SHP77 treated with DMSO at 0.1 percent for 48 hours (cell line): ENCODE measurements at regions not wholly inside any gene's neighbourhood (a gene's known extent, or its start where the extent isn't known, plus 50 kb on each side); places are given as distances from the start of the nearest gene placed in this dataset.
"Not testable (repeated sequence)": the region's sequence is repeated elsewhere in the genome, so short reads cannot be mapped to it uniquely, and the experiment has no call there.

Experiments used
- DNase-seq: peaks from one replicate; lab custom pipeline; 2025; lab: John Stamatoyannopoulos, UW

- DNase-seq: no peak
These were observed 878.2 kb upstream of the MBL2 start for GRCh38 chr10:53650794-53651193.

- DNase-seq: not testable (repeated sequence)
These were observed 874.6 kb upstream of the MBL2 start for GRCh38 chr10:53647221-53647620.

GRCh38 chr10:53646525-53646924 is 873.9 kb upstream of the MBL2 start:
- DNase-seq: no peak

- no peak for DNase-seq
These were observed 873.4 kb upstream of the MBL2 start for GRCh38 chr10:53645951-53646350.

- DNase-seq: no peak
These were observed 865.4 kb upstream of the MBL2 start for GRCh38 chr10:53638006-53638405.

GRCh38 chr10:53624722-53625121 is 852.1 kb upstream of the MBL2 start:
- DNase-seq: no peak

- DNase-seq: no peak
These were observed 849.6 kb upstream of the MBL2 start for GRCh38 chr10:53622201-53622600.

- no peak for DNase-seq
These were observed 847.1 kb upstream of the MBL2 start for GRCh38 chr10:53619671-53620070.

- DNase-seq: no peak
These were observed 835.1 kb upstream of the MBL2 start for GRCh38 chr10:53607691-53608090.

- DNase-seq: no peak
These were observed 834.4 kb upstream of the MBL2 start for GRCh38 chr10:53606981-53607380.

- no peak for DNase-seq
These were observed 828.8 kb upstream of the MBL2 start for GRCh38 chr10:53601260-53601875.

- DNase-seq: no peak
These were observed 826.3 kb upstream of the MBL2 start for GRCh38 chr10:53598914-53599313.

- DNase-seq: no peak
These were observed 825.3 kb upstream of the MBL2 start for GRCh38 chr10:53597835-53598251.

GRCh38 chr10:53580465-53580864 is 807.9 kb upstream of the MBL2 start:
- DNase-seq: no peak

- no peak for DNase-seq
These were observed 807.2 kb upstream of the MBL2 start for GRCh38 chr10:53579773-53580172.

GRCh38 chr10:53574024-53574423 is 801.4 kb upstream of the MBL2 start:
- DNase-seq: no peak

GRCh38 chr10:53573498-53573897 is 800.9 kb upstream of the MBL2 start:
- DNase-seq: no peak

GRCh38 chr10:53572799-53573198 is 800.2 kb upstream of the MBL2 start:
- DNase-seq: no peak

GRCh38 chr10:53570221-53570620 is 797.6 kb upstream of the MBL2 start:
- no peak for DNase-seq

- no peak for DNase-seq
These were observed 796.9 kb upstream of the MBL2 start for GRCh38 chr10:53569455-53569854.

- no peak for DNase-seq
These were observed 776.1 kb upstream of the MBL2 start for GRCh38 chr10:53548664-53549063.

GRCh38 chr10:53547364-53547763 is 774.8 kb upstream of the MBL2 start:
- DNase-seq: no peak

GRCh38 chr10:53543410-53543809 is 770.8 kb upstream of the MBL2 start:
- DNase-seq: no peak

GRCh38 chr10:53537508-53537907 is 764.9 kb upstream of the MBL2 start:
- DNase-seq: no peak

- DNase-seq: no peak
These were observed 763.7 kb upstream of the MBL2 start for GRCh38 chr10:53536322-53536721.
